ENCODE measurements at regions not wholly inside any gene's neighbourhood (a gene's known extent, or its start where the extent isn't known, plus 50 kb on each side); places are given as distances from the start of the nearest gene placed in this dataset.

GRCh38 chr5:68960456-68960855 is 133.4 kb upstream of the SLC30A5 start:
- TF ChIP-seq FOXP2 (optimal IDR thresholded peaks at IDR 0.05; ENCODE audit: control extremely low read depth, extremely low read length, insufficient read depth) (no peak), EZH2 (IDR thresholded peaks at IDR 0.05) (no peak), POLR2AphosphoS5 (IDR thresholded peaks at IDR 0.05; ENCODE audit: borderline replicate concordance, low read depth, low read length) (no peak)
- no peaks in the 10 kb centered on the region for H3K9me3 ChIP-seq (ENCODE audit: low read depth, low read length)
- no peak overlapping the region for H3K9ac ChIP-seq (ENCODE audit: insufficient read length)
- DNase-seq (ENCODE audit: low read depth, low spot score): no peak
- no peak overlapping the region for H3K4me3 ChIP-seq
- H3K27ac ChIP-seq: no peak overlapping the region
- H3K36me3 ChIP-seq (ENCODE audit: insufficient read depth, low read length): no peaks in the 10 kb centered on the region

GRCh38 chr5:68960961-68961360 is 132.9 kb upstream of the SLC30A5 start:
- H3K27ac ChIP-seq: no peak overlapping the region
- no peak for DNase-seq (ENCODE audit: low read depth, low spot score)
- H3K9ac ChIP-seq (ENCODE audit: insufficient read length): no peak overlapping the region
- no peak overlapping the region for H3K4me3 ChIP-seq
- no peak for TF ChIP-seq EZH2 (IDR thresholded peaks at IDR 0.05)
- no peak for TF ChIP-seq FOXP2 (optimal IDR thresholded peaks at IDR 0.05; ENCODE audit: control extremely low read depth, extremely low read length, insufficient read depth)
- TF ChIP-seq POLR2AphosphoS5 (IDR thresholded peaks at IDR 0.05; ENCODE audit: borderline replicate concordance, low read depth, low read length): no peak
- no peaks in the 10 kb centered on the region for H3K9me3 ChIP-seq (ENCODE audit: low read depth, low read length)
- no peaks in the 10 kb centered on the region for H3K36me3 ChIP-seq (ENCODE audit: insufficient read depth, low read length)

GRCh38 chr5:68961762-68962161 is 132.1 kb upstream of the SLC30A5 start:
- H3K9me3 ChIP-seq (ENCODE audit: low read depth, low read length): no peaks in the 10 kb centered on the region
- H3K27ac ChIP-seq: no peak overlapping the region
- DNase-seq (ENCODE audit: low read depth, low spot score): no peak
- no peaks in the 10 kb centered on the region for H3K36me3 ChIP-seq (ENCODE audit: insufficient read depth, low read length)
- no peak for TF ChIP-seq FOXP2 (optimal IDR thresholded peaks at IDR 0.05; ENCODE audit: control extremely low read depth, extremely low read length, insufficient read depth)
- no peak for TF ChIP-seq EZH2 (IDR thresholded peaks at IDR 0.05)
- no peak for TF ChIP-seq POLR2AphosphoS5 (IDR thresholded peaks at IDR 0.05; ENCODE audit: borderline replicate concordance, low read depth, low read length)
- no peak overlapping the region for H3K4me3 ChIP-seq
- H3K9ac ChIP-seq (ENCODE audit: insufficient read length): no peak overlapping the region

- Histone ChIP-seq H3K9ac (ENCODE audit: insufficient read length) (no peak overlapping the region), H3K36me3 (ENCODE audit: insufficient read depth, low read length) (no peaks in the 10 kb centered on the region), H3K4me3 (no peak overlapping the region), H3K9me3 (ENCODE audit: low read depth, low read length) (no peaks in the 10 kb centered on the region), H3K27ac (no peak overlapping the region)
- DNase-seq (ENCODE audit: low read depth, low spot score): no peak
- no peak for TF ChIP-seq EZH2 (IDR thresholded peaks at IDR 0.05)
Measured at GRCh38 chr5:68962757-68963484, 130.9 kb upstream of the SLC30A5 start.

DNA sequence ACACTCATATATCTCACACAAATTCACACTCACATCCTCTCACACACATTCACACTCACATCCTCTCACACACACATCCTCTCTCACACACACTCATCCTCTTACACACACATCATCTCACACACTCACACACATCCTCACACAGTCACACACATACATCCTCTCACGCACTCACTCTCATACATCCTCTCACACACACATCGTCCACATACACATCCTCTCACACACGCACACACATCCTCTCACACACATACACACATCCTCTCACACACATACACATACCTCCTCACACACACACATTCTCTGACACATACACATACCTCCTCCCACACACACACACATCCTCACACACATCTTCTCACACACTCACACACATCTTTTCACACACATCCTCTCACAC is 129.1 kb upstream of the SLC30A5 start:
- TF ChIP-seq EZH2 (IDR thresholded peaks at IDR 0.05) (no peak), POLR2AphosphoS5 (IDR thresholded peaks at IDR 0.05; ENCODE audit: borderline replicate concordance, low read depth, low read length) (no peak), FOXP2 (optimal IDR thresholded peaks at IDR 0.05; ENCODE audit: control extremely low read depth, extremely low read length, insufficient read depth) (no peak)
- no peak overlapping the region for H3K4me3 ChIP-seq
- H3K9ac ChIP-seq (ENCODE audit: insufficient read length): no peak overlapping the region

GRCh38 chr5:68965926-68966325 is 127.9 kb upstream of the SLC30A5 start:
- Histone ChIP-seq H3K9me3 (ENCODE audit: low read depth, low read length) (no peaks in the 10 kb centered on the region), H3K4me3 (no peak overlapping the region), H3K9ac (ENCODE audit: insufficient read length) (no peak overlapping the region), H3K27ac (no peak overlapping the region), H3K36me3 (ENCODE audit: insufficient read depth, low read length) (no peaks in the 10 kb centered on the region)
- no peak for DNase-seq (ENCODE audit: low read depth, low spot score)
- TF ChIP-seq EZH2 (IDR thresholded peaks at IDR 0.05) (no peak), FOXP2 (optimal IDR thresholded peaks at IDR 0.05; ENCODE audit: control extremely low read depth, extremely low read length, insufficient read depth) (no peak), POLR2AphosphoS5 (IDR thresholded peaks at IDR 0.05; ENCODE audit: borderline replicate concordance, low read depth, low read length) (no peak)

More for the DNA sequence above, 129.1 kb upstream of the SLC30A5 start:
- no peak for DNase-seq (ENCODE audit: low read depth, low spot score)
- no peaks in the 10 kb centered on the region for H3K9me3 ChIP-seq (ENCODE audit: low read depth, low read length)
- H3K27ac ChIP-seq: no peak overlapping the region
- no peaks in the 10 kb centered on the region for H3K36me3 ChIP-seq (ENCODE audit: insufficient read depth, low read length)

DNA sequence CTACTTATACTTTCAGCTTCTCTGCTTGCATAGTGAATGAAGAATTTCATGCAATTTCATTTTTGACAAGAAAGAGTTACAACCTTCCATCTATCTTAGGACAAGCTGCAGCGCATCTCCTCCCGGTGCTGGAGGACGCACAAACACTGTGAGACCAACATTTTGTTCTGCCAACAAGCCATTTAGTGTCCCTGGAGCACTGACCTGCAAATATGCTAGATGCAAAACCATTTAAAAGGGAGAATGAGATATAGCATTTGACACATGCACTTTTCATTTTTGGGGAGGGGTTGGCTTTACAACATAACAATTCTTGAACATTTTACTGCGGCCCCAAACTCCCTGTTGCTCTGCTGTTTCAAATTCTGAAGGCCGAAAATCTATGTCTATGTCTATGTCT is 127.2 kb upstream of the SLC30A5 start:
- Histone ChIP-seq H3K36me3 (ENCODE audit: insufficient read depth, low read length) (no peaks in the 10 kb centered on the region), H3K9ac (ENCODE audit: insufficient read length) (no peak overlapping the region), H3K4me3 (no peak overlapping the region), H3K9me3 (ENCODE audit: low read depth, low read length) (no peaks in the 10 kb centered on the region), H3K27ac (no peak overlapping the region)
- TF ChIP-seq POLR2AphosphoS5 (IDR thresholded peaks at IDR 0.05; ENCODE audit: borderline replicate concordance, low read depth, low read length) (no peak), FOXP2 (optimal IDR thresholded peaks at IDR 0.05; ENCODE audit: control extremely low read depth, extremely low read length, insufficient read depth) (no peak), EZH2 (IDR thresholded peaks at IDR 0.05) (no peak)
- no peak for DNase-seq (ENCODE audit: low read depth, low spot score)

- DNase-seq (ENCODE audit: low read depth, low spot score): no peak
- H3K9ac ChIP-seq (ENCODE audit: insufficient read length): no peak overlapping the region
- H3K4me3 ChIP-seq: no peak overlapping the region
- H3K27ac ChIP-seq: no peak overlapping the region
- H3K36me3 ChIP-seq (ENCODE audit: insufficient read depth, low read length): no peaks in the 10 kb centered on the region
- no peaks in the 10 kb centered on the region for H3K9me3 ChIP-seq (ENCODE audit: low read depth, low read length)
- TF ChIP-seq EZH2 (IDR thresholded peaks at IDR 0.05) (no peak), FOXP2 (optimal IDR thresholded peaks at IDR 0.05; ENCODE audit: control extremely low read depth, extremely low read length, insufficient read depth) (no peak), POLR2AphosphoS5 (IDR thresholded peaks at IDR 0.05; ENCODE audit: borderline replicate concordance, low read depth, low read length) (no peak)
Measured at GRCh38 chr5:68968429-68968828, 125.4 kb upstream of the SLC30A5 start.

DNA sequence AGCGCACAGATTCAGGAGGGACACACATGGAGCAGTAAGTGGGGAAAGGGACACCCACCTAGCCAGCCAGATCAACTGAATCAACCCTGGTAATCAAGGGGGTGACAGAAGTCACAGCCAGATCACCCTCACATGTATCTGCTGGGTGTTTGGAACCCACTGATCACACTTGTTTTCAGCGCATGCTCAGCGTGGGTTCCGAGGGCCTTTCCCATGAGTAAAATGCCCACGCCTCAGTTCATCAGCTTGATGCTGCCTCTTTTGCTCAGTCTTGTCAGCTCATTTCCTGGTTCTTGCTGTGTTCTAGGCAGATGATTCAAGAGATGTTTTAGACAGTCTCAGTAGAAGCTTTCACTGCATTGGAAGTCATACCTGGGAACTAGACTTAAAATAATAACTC is 123.2 kb upstream of the SLC30A5 start:
- H3K4me3 ChIP-seq: no peak overlapping the region
- H3K36me3 ChIP-seq (ENCODE audit: insufficient read depth, low read length): no peaks in the 10 kb centered on the region
- H3K9me3 ChIP-seq (ENCODE audit: low read depth, low read length): no peaks in the 10 kb centered on the region
- no peak for DNase-seq (ENCODE audit: low read depth, low spot score)
- H3K9ac ChIP-seq (ENCODE audit: insufficient read length): no peak overlapping the region
- H3K27ac ChIP-seq: no peak overlapping the region
- TF ChIP-seq POLR2AphosphoS5 (IDR thresholded peaks at IDR 0.05; ENCODE audit: borderline replicate concordance, low read depth, low read length) (no peak), FOXP2 (optimal IDR thresholded peaks at IDR 0.05; ENCODE audit: control extremely low read depth, extremely low read length, insufficient read depth) (no peak), EZH2 (IDR thresholded peaks at IDR 0.05) (no peak)
